Memory B cell (primary cell): ENCODE measurements at regions not wholly inside any gene's neighbourhood (a gene's known extent, or its start where the extent isn't known, plus 50 kb on each side); places are given as distances from the start of the nearest gene placed in this dataset.

ENCODE experiments used
- ATAC-seq: fragments of 150-1000 bp; cut with Tn5 transposase; 2 replicates; pipeline ENCODE4 v1.10.0; 2021; ENCODE audit warnings: low read depth, mild to moderate bottlenecking, moderate library complexity
- DNase-seq, 2 donors: peaks; one replicate each; pipeline ENCODE4 v3.0.0; 2022; ENCODE audit warnings: low spot score in 2 of 2
- H3K27ac Mint-ChIP-seq: one replicate; pipeline ENCODE4 v1.8.0; 2022; ENCODE audit warnings: mild to moderate bottlenecking, moderate library complexity, mixed read lengths
- H3K27me3 Mint-ChIP-seq: one replicate; pipeline ENCODE4 v1.8.0; 2022; ENCODE audit warnings: mixed read lengths
- H3K36me3 Mint-ChIP-seq: one replicate; pipeline ENCODE4 v1.8.0; 2022; ENCODE audit warnings: mild to moderate bottlenecking, mixed read lengths
- H3K4me1 Mint-ChIP-seq: one replicate; pipeline ENCODE4 v1.8.0; 2022; ENCODE audit warnings: mixed read lengths
- H3K4me3 Mint-ChIP-seq: one replicate; pipeline ENCODE4 v1.8.0; 2022; ENCODE audit warnings: mild to moderate bottlenecking, moderate library complexity, mixed read lengths
- H3K9me3 Mint-ChIP-seq: one replicate; pipeline ENCODE4 v1.8.0; 2022; ENCODE audit warnings: mixed read lengths

DNA sequence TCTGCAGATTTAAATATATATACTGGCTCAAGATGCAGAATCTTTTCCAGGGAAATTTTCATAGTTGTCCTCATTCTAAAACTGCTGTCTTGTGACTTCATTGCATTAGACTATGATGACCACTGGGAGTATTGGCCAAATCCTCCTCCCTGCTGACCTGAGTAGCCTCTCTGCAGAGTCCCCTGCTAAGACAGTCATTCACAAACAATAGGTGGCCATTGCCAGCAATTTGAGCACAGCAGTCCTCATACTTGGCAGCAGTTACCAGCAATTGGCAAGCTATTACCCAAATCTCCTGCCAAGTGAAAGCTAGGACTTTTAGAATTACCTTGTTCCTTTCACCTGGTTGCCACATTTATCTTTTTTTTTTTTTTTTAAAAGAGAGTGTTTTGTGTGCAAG, 325.8 kb downstream of the FAT3 start:
- Mint-ChIP-seq H3K9me3 (peaks cover 1% of the 10 kb centered on the region), H3K27me3 (no peaks in the 10 kb centered on the region), H3K27ac (no peak overlapping the region), H3K36me3 (no peaks in the 10 kb centered on the region), H3K4me3 (no peak overlapping the region), H3K4me1 (no peaks in the 10 kb centered on the region)
- DNase-seq (no peak), ATAC-seq (no peak)

DNA sequence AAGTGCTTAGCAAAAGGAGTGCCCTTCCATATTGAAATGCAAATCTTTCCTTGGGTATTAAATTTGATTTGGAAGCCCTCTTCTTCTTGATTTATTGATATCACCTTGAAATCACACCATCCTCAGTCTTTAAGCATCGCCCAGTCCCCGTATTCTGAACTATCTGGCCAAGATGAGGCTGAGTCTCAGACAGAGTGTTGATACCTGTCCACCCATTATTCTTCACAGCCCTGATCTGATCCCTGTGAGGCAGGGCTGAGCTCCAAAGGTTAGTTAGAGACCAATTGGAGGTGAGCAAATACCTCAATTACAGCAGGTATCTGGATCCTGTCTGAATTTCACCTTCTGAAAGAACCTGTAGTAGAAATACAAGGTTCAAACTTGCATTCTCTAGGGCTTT, 326.3 kb downstream of the FAT3 start:
- H3K27me3 Mint-ChIP-seq: no peaks in the 10 kb centered on the region
- no peaks in the 10 kb centered on the region for H3K36me3 Mint-ChIP-seq
- H3K4me3 Mint-ChIP-seq: no peak overlapping the region
- DNase-seq: no peak
- no peak for ATAC-seq
- no peak overlapping the region for H3K27ac Mint-ChIP-seq
- H3K4me1 Mint-ChIP-seq: no peaks in the 10 kb centered on the region
- H3K9me3 Mint-ChIP-seq: peaks cover 1% of the 10 kb centered on the region

DNA sequence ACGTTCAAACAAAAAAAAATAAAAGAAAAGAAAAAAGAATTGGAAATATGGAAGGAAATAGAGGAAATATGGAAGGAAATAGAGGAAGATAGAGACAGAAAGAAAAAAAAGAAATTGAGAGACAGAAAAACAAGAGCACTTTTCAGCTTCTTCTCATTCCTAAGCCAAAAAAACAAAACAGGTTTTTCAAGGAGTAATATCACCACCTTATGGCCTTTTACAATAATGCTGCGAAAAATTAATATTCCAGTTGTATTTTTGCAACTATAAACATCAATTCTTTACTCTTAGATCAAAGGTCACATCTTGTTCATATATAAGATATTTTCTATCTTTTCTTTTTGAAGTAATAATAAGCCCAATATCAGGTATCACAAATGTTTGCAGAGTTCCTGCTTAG, 328.3 kb downstream of the FAT3 start:
- DNase-seq: no peak
- Mint-ChIP-seq H3K9me3 (peaks cover 1% of the 10 kb centered on the region), H3K36me3 (no peaks in the 10 kb centered on the region), H3K4me1 (no peaks in the 10 kb centered on the region), H3K27ac (no peak overlapping the region), H3K27me3 (no peaks in the 10 kb centered on the region), H3K4me3 (no peak overlapping the region)
- no peak for ATAC-seq

DNA sequence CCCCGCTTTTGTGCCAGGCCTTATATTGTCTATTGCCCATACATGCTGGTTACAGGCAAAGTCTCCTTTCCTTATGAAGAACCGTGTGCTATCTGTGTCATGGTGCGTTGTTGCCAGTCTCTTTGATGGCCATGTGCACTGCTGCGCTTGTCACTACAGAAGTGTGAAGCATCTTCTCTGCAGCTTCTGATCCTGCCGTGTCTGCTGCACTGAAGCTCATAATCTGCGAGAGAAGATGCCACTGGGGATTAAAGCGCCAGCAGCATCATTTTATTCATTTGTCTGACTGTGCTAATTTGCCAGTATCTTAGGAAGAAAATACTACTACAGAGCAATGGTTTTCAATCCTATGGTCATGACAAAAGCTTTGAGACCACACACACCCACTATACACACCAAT, 330.1 kb downstream of the FAT3 start:
- H3K4me1 Mint-ChIP-seq: no peaks in the 10 kb centered on the region
- H3K9me3 Mint-ChIP-seq: no peaks in the 10 kb centered on the region
- ATAC-seq (no peak), DNase-seq (no peak)
- H3K36me3 Mint-ChIP-seq: no peaks in the 10 kb centered on the region
- H3K27ac Mint-ChIP-seq: no peak overlapping the region
- H3K4me3 Mint-ChIP-seq: no peak overlapping the region
- no peaks in the 10 kb centered on the region for H3K27me3 Mint-ChIP-seq

DNA sequence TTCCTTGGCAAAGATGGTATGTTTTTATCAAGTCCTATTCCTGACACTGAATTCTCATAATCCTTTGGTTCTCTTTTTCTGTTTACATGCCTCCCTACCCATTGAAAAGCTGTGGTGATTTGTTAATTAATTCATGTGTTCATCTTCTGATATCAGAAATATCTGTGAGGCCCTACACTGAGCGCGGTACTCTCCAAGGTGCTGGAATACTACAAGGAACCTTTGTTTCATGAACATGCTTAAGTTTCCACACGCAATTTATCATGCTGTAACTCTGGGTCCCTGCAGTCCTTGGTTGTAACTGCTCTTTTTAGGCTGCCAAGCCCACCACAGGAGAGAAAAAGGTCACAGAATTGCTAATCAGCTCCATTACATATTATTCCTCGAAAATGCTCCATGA, 331.8 kb downstream of the FAT3 start:
- ATAC-seq (no peak), DNase-seq (no peak)
- H3K9me3 Mint-ChIP-seq: no peaks in the 10 kb centered on the region
- no peak overlapping the region for H3K4me3 Mint-ChIP-seq
- no peaks in the 10 kb centered on the region for H3K4me1 Mint-ChIP-seq
- H3K27me3 Mint-ChIP-seq: no peaks in the 10 kb centered on the region
- no peak overlapping the region for H3K27ac Mint-ChIP-seq
- no peaks in the 10 kb centered on the region for H3K36me3 Mint-ChIP-seq

DNA sequence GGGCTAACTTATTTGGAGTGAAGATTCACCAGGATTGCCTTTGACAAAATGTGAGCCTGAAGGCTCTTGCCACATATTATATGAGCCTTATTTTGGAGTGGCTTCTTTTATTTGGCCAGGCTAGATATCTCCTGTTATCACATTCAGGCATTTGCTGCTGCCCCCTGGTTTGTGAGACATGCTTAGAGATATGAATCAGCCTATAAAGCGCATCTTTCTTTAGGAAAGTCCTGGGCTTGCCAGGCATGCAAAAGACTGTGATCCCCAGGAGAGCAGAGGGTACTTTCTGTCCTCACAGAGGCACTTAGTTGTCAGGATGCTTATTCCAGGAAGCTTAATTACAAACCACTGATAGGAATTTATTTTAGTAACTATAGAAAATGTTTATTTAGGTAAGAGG, 333.3 kb downstream of the FAT3 start:
- H3K27me3 Mint-ChIP-seq: no peaks in the 10 kb centered on the region
- no peak for DNase-seq
- no peak overlapping the region for H3K4me3 Mint-ChIP-seq
- H3K9me3 Mint-ChIP-seq: no peaks in the 10 kb centered on the region
- H3K27ac Mint-ChIP-seq: no peak overlapping the region
- no peaks in the 10 kb centered on the region for H3K4me1 Mint-ChIP-seq
- no peaks in the 10 kb centered on the region for H3K36me3 Mint-ChIP-seq
- ATAC-seq: no peak

DNA sequence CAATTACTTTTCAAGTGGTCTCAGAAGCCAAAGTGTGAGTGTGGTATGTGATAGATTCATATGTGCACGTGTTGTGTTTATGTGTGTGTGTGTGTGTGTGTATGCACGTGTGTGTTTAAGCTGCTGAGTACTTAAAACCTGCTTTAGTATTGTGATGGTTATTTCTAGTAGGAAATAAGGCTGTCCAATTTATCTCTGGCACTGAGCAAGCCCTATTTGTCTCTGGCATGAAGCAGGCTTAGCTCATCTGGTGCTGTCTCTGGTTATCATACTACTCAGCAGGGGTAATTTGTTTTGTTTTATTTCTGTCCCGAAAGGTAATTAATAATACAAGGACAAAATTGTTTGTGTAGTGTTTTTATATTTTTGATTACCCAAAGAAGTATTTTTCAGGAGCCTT, 333.7 kb downstream of the FAT3 start:
- Mint-ChIP-seq H3K36me3 (no peaks in the 10 kb centered on the region), H3K27ac (no peak overlapping the region), H3K4me1 (no peaks in the 10 kb centered on the region), H3K27me3 (no peaks in the 10 kb centered on the region), H3K9me3 (no peaks in the 10 kb centered on the region), H3K4me3 (no peak overlapping the region)
- no peak for DNase-seq
- ATAC-seq: no peak

DNA sequence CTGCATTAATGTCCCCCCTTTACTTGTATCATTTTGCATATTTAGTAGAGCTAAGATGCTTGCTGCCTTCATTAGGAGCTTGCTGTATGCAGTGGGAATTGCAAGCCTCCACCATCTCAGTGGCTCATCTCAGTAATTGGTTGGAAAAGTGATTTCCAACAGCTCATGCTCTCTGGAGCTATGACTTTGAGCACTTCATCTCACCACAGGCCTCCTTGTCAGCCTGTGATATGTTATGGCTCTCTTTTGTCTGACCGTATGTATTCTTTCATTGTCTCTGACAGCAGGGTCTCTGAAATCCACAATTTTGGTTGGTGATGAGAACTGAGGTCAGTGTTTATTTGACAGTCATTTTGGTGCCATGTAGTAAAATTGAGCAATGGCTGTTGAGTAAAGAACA, 345.1 kb downstream of the FAT3 start:
- no peaks in the 10 kb centered on the region for H3K27me3 Mint-ChIP-seq
- H3K27ac Mint-ChIP-seq: no peak overlapping the region
- DNase-seq (no peak), ATAC-seq (no peak)
- no peaks in the 10 kb centered on the region for H3K4me1 Mint-ChIP-seq
- H3K4me3 Mint-ChIP-seq: no peak overlapping the region
- H3K9me3 Mint-ChIP-seq: peaks cover 2% of the 10 kb centered on the region
- H3K36me3 Mint-ChIP-seq: no peaks in the 10 kb centered on the region

DNA sequence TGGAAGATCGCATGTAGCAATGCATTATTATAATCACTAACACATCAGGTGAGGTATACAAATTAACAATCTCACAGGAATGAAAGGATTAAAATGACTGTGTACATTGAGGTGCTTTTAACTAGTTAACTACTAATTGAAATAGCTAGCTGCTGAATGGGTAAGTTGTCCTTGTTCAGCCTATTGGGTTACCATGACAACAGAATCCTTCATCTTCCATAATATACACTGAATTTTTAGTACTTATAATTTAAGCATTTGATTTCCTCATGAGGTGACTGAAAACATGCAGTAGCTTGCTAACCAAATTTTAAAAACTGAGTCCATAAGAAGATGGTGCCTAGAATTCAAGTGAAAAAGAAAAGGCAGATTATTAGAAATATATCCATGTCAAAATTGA, 347.9 kb downstream of the FAT3 start:
- DNase-seq (no peak), ATAC-seq (no peak)
- H3K27ac Mint-ChIP-seq: no peak overlapping the region

DNA sequence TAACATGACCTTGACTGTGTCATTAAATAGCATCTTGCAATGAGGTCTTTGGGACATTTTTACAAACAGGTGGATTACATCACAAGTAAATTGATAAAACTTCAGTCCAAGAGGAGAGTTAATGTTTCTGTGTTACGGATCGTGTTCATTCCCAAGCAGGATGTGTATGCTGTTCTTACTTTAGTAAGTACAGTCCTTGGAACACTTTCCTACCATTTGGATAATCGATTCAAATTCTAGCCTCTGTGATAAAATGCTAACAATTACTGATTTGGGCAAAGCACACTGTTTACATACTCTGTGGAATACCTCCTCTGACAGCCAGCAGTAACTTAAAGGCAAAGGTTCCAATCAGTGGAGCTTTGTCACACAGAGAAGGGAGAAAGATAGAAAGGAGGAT, 351.7 kb downstream of the FAT3 start:
- H3K4me3 Mint-ChIP-seq: no peak overlapping the region
- no peaks in the 10 kb centered on the region for H3K36me3 Mint-ChIP-seq
- H3K27me3 Mint-ChIP-seq: no peaks in the 10 kb centered on the region
- H3K9me3 Mint-ChIP-seq: peaks cover 3% of the 10 kb centered on the region
- DNase-seq (no peak), ATAC-seq (no peak)
- no peaks in the 10 kb centered on the region for H3K4me1 Mint-ChIP-seq
- no peak overlapping the region for H3K27ac Mint-ChIP-seq

More for the DNA sequence above, 347.9 kb downstream of the FAT3 start:
- H3K4me3 Mint-ChIP-seq: no peak overlapping the region
- no peaks in the 10 kb centered on the region for H3K4me1 Mint-ChIP-seq
- peaks cover 2% of the 10 kb centered on the region for H3K9me3 Mint-ChIP-seq
- H3K27me3 Mint-ChIP-seq: no peaks in the 10 kb centered on the region
- no peaks in the 10 kb centered on the region for H3K36me3 Mint-ChIP-seq

DNA sequence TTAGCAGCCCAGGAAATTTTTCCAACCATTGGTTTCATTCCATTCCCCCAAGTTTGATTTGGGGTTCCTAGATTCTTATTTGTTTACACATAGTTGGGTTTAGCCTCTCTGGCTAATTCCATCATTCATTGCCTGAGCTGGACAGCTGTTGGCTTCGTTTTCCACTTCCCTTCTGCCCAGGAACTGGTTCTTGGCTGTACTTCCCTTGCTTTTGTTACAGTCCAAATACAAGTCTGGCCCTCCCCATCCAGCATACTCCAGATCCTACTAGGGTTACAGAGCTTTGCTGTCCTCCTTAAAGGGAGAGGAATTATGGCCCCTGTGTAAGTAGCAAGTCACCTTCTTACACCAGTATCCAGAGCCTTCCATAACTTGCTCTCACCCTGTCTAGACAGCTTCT, 356.3 kb downstream of the FAT3 start:
- H3K27me3 Mint-ChIP-seq: no peaks in the 10 kb centered on the region
- no peak for ATAC-seq
- H3K36me3 Mint-ChIP-seq: no peaks in the 10 kb centered on the region
- H3K4me3 Mint-ChIP-seq: no peak overlapping the region
- DNase-seq: no peak
- H3K9me3 Mint-ChIP-seq: peaks cover 3% of the 10 kb centered on the region
- H3K27ac Mint-ChIP-seq: no peak overlapping the region
- no peaks in the 10 kb centered on the region for H3K4me1 Mint-ChIP-seq

DNA sequence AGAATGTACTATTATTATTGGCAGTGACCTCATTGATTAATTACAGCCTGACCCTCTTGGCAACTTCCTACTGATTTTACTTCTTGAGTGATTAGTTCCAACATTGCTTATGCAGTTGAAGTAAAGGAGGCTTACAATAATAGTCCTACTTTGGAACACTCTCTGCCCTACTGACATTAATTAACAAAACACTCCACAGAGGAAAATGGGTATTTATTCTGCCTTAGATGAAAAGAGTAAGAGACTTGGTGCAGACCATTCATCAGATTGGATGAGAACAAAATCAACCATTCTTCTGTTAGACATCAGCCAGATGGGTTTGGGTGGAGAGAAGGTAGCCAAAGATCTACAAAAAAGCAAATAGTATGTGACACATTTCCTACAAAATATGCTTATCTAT, 363.8 kb downstream of the FAT3 start:
- no peaks in the 10 kb centered on the region for H3K4me1 Mint-ChIP-seq
- H3K27me3 Mint-ChIP-seq: no peaks in the 10 kb centered on the region
- H3K4me3 Mint-ChIP-seq: no peak overlapping the region
- H3K27ac Mint-ChIP-seq: no peak overlapping the region
- H3K36me3 Mint-ChIP-seq: no peaks in the 10 kb centered on the region
- DNase-seq (no peak), ATAC-seq (no peak)
- peaks cover 4% of the 10 kb centered on the region for H3K9me3 Mint-ChIP-seq

DNA sequence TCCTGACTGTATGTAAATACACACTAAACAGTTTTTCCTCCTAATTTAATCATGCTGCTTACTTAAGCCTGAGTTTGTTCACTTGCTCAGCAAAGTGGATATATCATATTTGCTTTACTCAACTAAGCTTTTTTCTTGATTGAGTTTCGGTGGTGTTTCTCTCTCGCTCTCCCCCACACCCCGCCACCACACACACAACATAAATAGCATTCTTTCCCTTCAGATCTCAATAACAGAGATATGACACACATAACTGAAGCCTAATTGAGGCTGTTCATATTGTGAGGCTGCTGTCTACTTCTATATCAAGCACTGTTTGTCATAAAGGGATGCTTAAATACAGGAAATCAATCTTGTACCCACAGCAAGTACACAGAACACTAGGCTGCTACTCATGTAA, 364.9 kb downstream of the FAT3 start:
- no peaks in the 10 kb centered on the region for H3K4me1 Mint-ChIP-seq
- H3K9me3 Mint-ChIP-seq: peaks cover 4% of the 10 kb centered on the region
- H3K27me3 Mint-ChIP-seq: no peaks in the 10 kb centered on the region
- H3K36me3 Mint-ChIP-seq: no peaks in the 10 kb centered on the region
- no peak overlapping the region for H3K27ac Mint-ChIP-seq
- ATAC-seq (no peak), DNase-seq (no peak)
- H3K4me3 Mint-ChIP-seq: no peak overlapping the region

DNA sequence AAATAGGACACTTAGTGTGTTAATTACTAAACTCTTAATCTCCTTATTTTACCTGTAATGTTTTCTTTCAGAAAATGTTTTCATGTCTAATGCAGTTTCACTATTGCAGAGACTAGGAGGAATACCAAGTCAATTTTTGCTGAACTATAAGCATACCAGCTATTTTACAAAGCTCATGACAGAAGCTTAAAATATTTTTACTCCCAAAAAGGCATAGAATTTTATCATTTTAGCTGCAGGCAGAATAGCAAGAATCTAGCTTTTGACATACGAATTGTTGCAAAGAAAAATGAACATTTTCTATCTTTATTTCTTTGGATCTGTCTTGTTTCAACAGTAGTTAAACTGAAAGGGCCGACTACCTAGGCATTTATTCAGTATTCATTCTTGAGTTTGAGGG, 366.9 kb downstream of the FAT3 start:
- no peak for ATAC-seq
- no peak for DNase-seq
- Mint-ChIP-seq H3K4me3 (no peak overlapping the region), H3K27ac (no peak overlapping the region), H3K9me3 (peaks cover 4% of the 10 kb centered on the region), H3K4me1 (no peaks in the 10 kb centered on the region), H3K27me3 (no peaks in the 10 kb centered on the region), H3K36me3 (no peaks in the 10 kb centered on the region)

DNA sequence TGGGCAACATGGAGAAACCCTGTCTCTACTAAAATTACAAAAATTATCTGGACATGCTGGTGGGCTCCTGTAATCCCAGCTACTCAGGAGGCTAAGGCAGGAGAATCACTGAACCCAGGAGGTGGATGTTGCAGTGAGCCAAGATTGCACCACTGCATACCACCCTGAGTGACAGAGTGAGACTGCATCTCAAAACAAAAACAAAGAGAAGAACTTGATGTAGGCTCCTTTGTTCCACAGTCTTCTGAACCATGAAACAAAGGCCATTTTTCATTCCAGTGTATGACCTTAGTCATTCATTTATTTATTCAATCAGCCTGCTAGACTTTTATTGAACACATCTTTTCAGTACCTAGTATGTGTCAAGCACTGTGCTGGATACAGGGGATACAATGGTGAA, 369.6 kb downstream of the FAT3 start:
- no peak for ATAC-seq
- H3K4me1 Mint-ChIP-seq: no peaks in the 10 kb centered on the region
- DNase-seq: no peak
- no peaks in the 10 kb centered on the region for H3K36me3 Mint-ChIP-seq
- no peaks in the 10 kb centered on the region for H3K27me3 Mint-ChIP-seq
- peaks cover 5% of the 10 kb centered on the region for H3K9me3 Mint-ChIP-seq
- no peak overlapping the region for H3K27ac Mint-ChIP-seq
- H3K4me3 Mint-ChIP-seq: no peak overlapping the region

DNA sequence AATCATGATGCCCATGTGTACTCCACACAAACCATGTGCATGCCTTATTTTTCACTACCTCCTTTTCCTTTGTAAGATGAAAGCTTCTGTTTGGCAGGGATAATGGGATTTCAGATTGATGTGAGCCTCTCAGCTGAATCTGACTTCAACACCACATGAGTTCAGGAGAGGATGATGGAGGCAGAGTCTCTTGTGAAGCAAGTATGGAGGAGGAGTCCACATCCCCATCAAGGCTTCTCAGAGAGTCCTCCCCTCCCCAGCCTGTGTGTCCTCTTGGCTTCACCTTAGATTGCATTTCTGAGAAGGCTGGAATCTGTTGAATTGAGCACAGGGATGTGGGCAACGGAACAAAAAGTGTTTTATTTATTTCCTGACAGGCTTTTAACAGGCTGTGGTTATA, 370.4 kb downstream of the FAT3 start:
- DNase-seq (no peak), ATAC-seq (no peak)
- H3K9me3 Mint-ChIP-seq: peaks cover 4% of the 10 kb centered on the region
- no peak overlapping the region for H3K4me3 Mint-ChIP-seq
- H3K36me3 Mint-ChIP-seq: no peaks in the 10 kb centered on the region
- H3K27me3 Mint-ChIP-seq: no peaks in the 10 kb centered on the region
- no peak overlapping the region for H3K27ac Mint-ChIP-seq
- H3K4me1 Mint-ChIP-seq: no peaks in the 10 kb centered on the region
